H1 (cell line): ENCODE measurements at regions not wholly inside any gene's neighbourhood (a gene's known extent, or its start where the extent isn't known, plus 50 kb on each side); places are given as distances from the start of the nearest gene placed in this dataset.

ENCODE experiments used
- BCL11A ChIP-seq, 2 experiments: IDR thresholded peaks; one replicate each; pipeline ENCODE4 v1.6.1; 2011; ENCODE audit warnings: low read depth in 2 of 2, low read length in 2 of 2, mild to moderate bottlenecking in 2 of 2
- CEBPB ChIP-seq: IDR thresholded peaks from 2 replicates; pipeline ENCODE4 v1.6.1; 2012; ENCODE audit warnings: low read depth, low read length
- CTCF ChIP-seq, 3 experiments: IDR thresholded peaks; 1 replicate in 2 of 3; 2 replicates in 1 of 3; pipeline versions ENCODE4 v1.5.1 to v1.6.1; 2011; ENCODE audit warnings: low read length in 3 of 3, mild to moderate bottlenecking in 3 of 3, inconsistent platforms in 2 of 3, low read depth in 1 of 3, moderate library complexity in 1 of 3; ENCODE audit not compliant: insufficient read depth in 1 of 3; ENCODE audit errors: control extremely low read depth in 1 of 3
- MAX ChIP-seq: IDR thresholded peaks from 2 replicates; pipeline ENCODE4 v1.6.1; 2012; ENCODE audit warnings: inconsistent platforms
- POLR2A ChIP-seq, 2 experiments: IDR thresholded peaks; 1 replicate in 1 of 2; 2 replicates in 1 of 2; pipeline ENCODE4 v1.6.1; 2011; ENCODE audit warnings: low read depth in 2 of 2, low read length in 2 of 2, mild to moderate bottlenecking in 2 of 2; ENCODE audit errors: control extremely low read depth in 1 of 2

GRCh38 chr3:147122350-147122749 is 284.0 kb downstream of the ZIC4 start:
- TF ChIP-seq BCL11A (IDR thresholded peaks at IDR 0.05; ENCODE audit: low read depth in 2 of 2, low read length in 2 of 2) (no peak), CTCF (IDR thresholded peaks at IDR 0.05; ENCODE audit: control extremely low read depth in 1 of 3, insufficient read depth in 1 of 3, low read depth in 1 of 3, low read length in 3 of 3) (no peak), CEBPB (no peak), POLR2A (IDR thresholded peaks at IDR 0.05; ENCODE audit: control extremely low read depth in 1 of 2, low read depth in 2 of 2, low read length in 2 of 2) (no peak), MAX (no peak)
